IMR-90 (cell line): ENCODE measurements at regions not wholly inside any gene's neighbourhood (a gene's known extent, or its start where the extent isn't known, plus 50 kb on each side); places are given as distances from the start of the nearest gene placed in this dataset.

Source experiments
- ATAC-seq: fragments of 200-7000 bp; cut with Tn5 transposase; 2 replicates; pipeline ENCODE4 v1.9.1; 2020; ENCODE audit warnings: low read depth, mild to moderate bottlenecking, moderate library complexity
- BruUV-seq: library from RNA; stranded (reverse); fragments of 400-500 nt; replicated peaks from 2 replicates; lab custom pipeline; 2021; lab: Mats Ljungman, UMichigan
- CTCF ChIA-PET: fragments of 300-600 bp; formaldehyde crosslinking; extraction: SDS; loops from one replicate; lab custom pipeline; 2021; ENCODE audit warnings: antibody characterized with exemption; lab: Yijun Ruan, JAX
- POLR2A ChIA-PET: fragments of 300-600 bp; sonication (Branson Sonifier 250); formaldehyde crosslinking; loops from one replicate; lab custom pipeline; 2022; ENCODE audit warnings: antibody characterized with exemption; ENCODE audit not compliant: unreplicated experiment; lab: Charles Lee
- DNase-seq: peaks from one replicate; pipeline ENCODE4 v3.0.0; 2013
- H2AFZ ChIP-seq: replicated peaks from 2 replicates; pipeline ENCODE3; 2013; ENCODE audit warnings: low read length, mild to moderate bottlenecking; ENCODE audit not compliant: poor library complexity
- H2AK5ac ChIP-seq: 2 replicates; pipeline ENCODE4 v1.6.1; 2013; ENCODE audit warnings: low read depth, low read length, inconsistent platforms
- H2AK9ac ChIP-seq: replicated peaks from 2 replicates; pipeline ENCODE3; 2013; ENCODE audit warnings: mild to moderate bottlenecking, low read depth, low read length, moderate library complexity; ENCODE audit not compliant: poor library complexity
- H2BK120ac ChIP-seq: 2 replicates; pipeline ENCODE4 v1.6.1; 2013; ENCODE audit warnings: low read depth, low read length, inconsistent platforms
- H2BK15ac ChIP-seq: 3 replicates; pipeline ENCODE4 v1.6.1; 2013; ENCODE audit warnings: low read depth, low read length, inconsistent platforms
- H2BK20ac ChIP-seq: 2 replicates; pipeline ENCODE4 v1.6.1; 2013; ENCODE audit warnings: low read depth, mild to moderate bottlenecking, inconsistent platforms, low read length, moderate library complexity
- H2BK5ac ChIP-seq: 2 replicates; pipeline ENCODE4 v1.6.1; 2013; ENCODE audit warnings: mild to moderate bottlenecking, low read depth, low read length, inconsistent platforms; ENCODE audit not compliant: poor library complexity, severe bottlenecking
- H3K14ac ChIP-seq: replicated peaks from 2 replicates; pipeline ENCODE4 v1.6.1; 2013; ENCODE audit warnings: low read depth, low read length, inconsistent platforms
- H3K18ac ChIP-seq: 2 replicates; pipeline ENCODE4 v1.6.1; 2013; ENCODE audit warnings: low read depth, low read length, control low read depth
- H3K23ac ChIP-seq: 2 replicates; pipeline ENCODE4 v1.6.1; 2013; ENCODE audit warnings: low read depth, low read length, inconsistent platforms
- H3K27ac ChIP-seq: 2 replicates; pipeline ENCODE4 v1.5.1; 2013; ENCODE audit warnings: mild to moderate bottlenecking, control low read depth, low read length; ENCODE audit not compliant: insufficient read depth
- H3K27me3 ChIP-seq: 2 replicates; pipeline ENCODE4 v1.6.1; 2013; ENCODE audit warnings: low read length; ENCODE audit not compliant: control insufficient read depth, insufficient read depth
- H3K36me3 ChIP-seq: 2 replicates; pipeline ENCODE4 v1.6.1; 2013; ENCODE audit warnings: low read length, mixed read lengths; ENCODE audit not compliant: control insufficient read depth, insufficient read depth
- H3K4ac ChIP-seq: 2 replicates; pipeline ENCODE4 v1.6.1; 2013; ENCODE audit warnings: low read depth, low read length, inconsistent platforms
- H3K4me1 ChIP-seq: 2 replicates; pipeline ENCODE4 v1.6.1; 2013; ENCODE audit warnings: low read length, mixed read lengths; ENCODE audit not compliant: control insufficient read depth, insufficient read depth
- H3K4me2 ChIP-seq: 2 replicates; pipeline ENCODE4 v1.6.1; 2013; ENCODE audit warnings: low read depth, mild to moderate bottlenecking, control low read depth, low read length, moderate library complexity
- H3K4me3 ChIP-seq: 2 replicates; pipeline ENCODE4 v1.5.1; 2013; ENCODE audit warnings: low read depth, mild to moderate bottlenecking, control low read depth, low read length, moderate library complexity; ENCODE audit not compliant: insufficient read depth
- H3K56ac ChIP-seq: 2 replicates; pipeline ENCODE4 v1.6.1; 2013; ENCODE audit warnings: low read length, inconsistent platforms; ENCODE audit not compliant: insufficient read depth; ENCODE audit errors: extremely low read depth
- H3K79me1 ChIP-seq, 2 experiments: 2 replicates each; pipeline ENCODE4 v1.6.1; 2013; ENCODE audit warnings: low read length in 2 of 2, inconsistent platforms in 1 of 2, low read depth in 1 of 2
- H3K9ac ChIP-seq: 2 replicates; pipeline ENCODE4 v1.6.1; 2013; ENCODE audit warnings: low read depth, low read length, control low read depth
- H3K9me1 ChIP-seq: 2 replicates; pipeline ENCODE4 v1.6.1; 2013; ENCODE audit warnings: low read length, inconsistent platforms; ENCODE audit not compliant: insufficient read depth
- H3K9me3 ChIP-seq: 2 replicates; pipeline ENCODE4 v1.6.1; 2013; ENCODE audit warnings: low read length; ENCODE audit not compliant: control insufficient read depth, insufficient read depth
- H4K20me1 ChIP-seq: 2 replicates; pipeline ENCODE4 v1.6.1; 2013; ENCODE audit warnings: low read length, inconsistent platforms; ENCODE audit not compliant: insufficient read depth
- H4K5ac ChIP-seq: 2 replicates; pipeline ENCODE4 v1.6.1; 2013; ENCODE audit warnings: mild to moderate bottlenecking, low read depth, low read length, control low read depth
- H4K8ac ChIP-seq, 2 experiments: 2 replicates each; pipeline ENCODE4 v1.6.1; 2013; ENCODE audit warnings: low read depth in 2 of 2, low read length in 2 of 2, control low read depth in 1 of 2, inconsistent platforms in 1 of 2
- H4K91ac ChIP-seq: 2 replicates; pipeline ENCODE4 v1.6.1; 2013; ENCODE audit warnings: low read depth, low read length, inconsistent platforms; ENCODE audit not compliant: insufficient read depth
- RAD21 ChIP-seq: IDR thresholded peaks from 2 replicates; pipeline ENCODE4 v1.6.1; 2012; ENCODE audit warnings: low read length, improper control_type of control experiment
- RCOR1 ChIP-seq: IDR thresholded peaks from 2 replicates; pipeline ENCODE4 v1.6.1; 2012; ENCODE audit warnings: mild to moderate bottlenecking, low read length, improper control_type of control experiment; ENCODE audit not compliant: insufficient replicate concordance
- WGBS, 2 experiments: methylation state at CpG; one replicate each; pipeline versions ENCODE4 v1.1.5 to v1.1.7; 2013; ENCODE audit warnings: missing lambda C conversion rate in 2 of 2; ENCODE audit not compliant: insufficient read length in 1 of 2; ENCODE audit errors: extremely low coverage in 2 of 2; 5-methylcytosine and 5-hydroxymethylcytosine counted together
- dilution Hi-C: fragments of 300-500 bp; cut with HindIII; formaldehyde crosslinking; loops from one replicate; pipeline ENCODE4 v1.14.3; 2018; ENCODE audit warnings: low sequenced_read_pairs; ENCODE audit not compliant: unreplicated experiment
- in situ Hi-C: fragments of 300-500 bp; cut with MboI; formaldehyde crosslinking; loops from 3 replicates; pipeline ENCODE4 v1.14.3; 2019; ENCODE audit warnings: low sequenced_read_pairs, inconsistent platforms, mixed read lengths
- intact Hi-C: fragments of 100-400 bp; cut with micrococcal nuclease; formaldehyde crosslinking; loops from 2 replicates; pipeline ENCODE4 v1.10.0; 2022

DNA sequence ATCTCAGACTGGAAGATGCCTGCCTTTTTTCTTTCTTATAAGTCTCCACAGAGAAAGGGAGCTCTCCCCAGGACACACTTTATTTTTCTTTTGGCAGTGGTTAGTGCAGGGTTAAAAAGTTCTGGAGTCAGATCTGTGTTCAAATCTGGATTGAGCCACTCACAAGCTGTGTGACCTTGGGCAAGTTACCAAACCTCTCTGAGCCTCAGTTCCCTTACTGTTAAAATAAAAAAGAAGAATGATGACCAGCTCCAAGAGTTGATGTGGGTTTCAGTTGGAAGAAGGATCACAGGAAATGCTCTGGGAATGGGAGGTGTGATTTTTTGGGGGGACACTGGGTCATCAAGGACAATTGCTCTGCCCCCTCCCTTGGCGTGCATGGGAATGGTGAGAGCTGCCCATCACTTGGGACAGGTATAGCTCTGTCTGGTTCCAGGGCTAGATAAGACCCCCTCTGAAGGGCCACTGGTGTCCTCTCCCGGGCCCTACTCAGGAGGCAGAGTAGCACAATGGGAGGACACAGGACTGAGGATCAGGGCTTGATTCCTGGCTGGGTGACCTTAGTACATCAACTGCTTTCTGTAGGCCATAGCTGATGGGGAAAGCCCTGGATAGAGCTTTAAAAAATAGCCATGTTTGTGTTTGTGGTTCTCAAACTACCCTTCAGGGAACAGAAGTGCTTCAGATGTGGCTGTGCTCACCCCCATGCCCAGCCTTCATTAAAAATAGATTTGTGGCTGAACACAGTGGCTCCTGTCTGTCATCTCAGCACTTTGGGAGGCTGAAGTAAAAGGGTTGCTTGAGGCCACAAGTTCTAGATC is 228.3 kb downstream of the MIAT start:
- ATAC-seq (no peak), DNase-seq (no peak)
- Histone ChIP-seq H3K79me1 (no peaks in the 10 kb centered on the region), H4K20me1 (no peaks in the 10 kb centered on the region), H2BK15ac (peak overlapping the region; percentile 42; the same call in 1 of the 3 replicates), H3K4me1 (peaks cover 12% of the 10 kb centered on the region), H4K91ac (peak overlapping the region; percentile 39; the same call in 1 of the 2 replicates), H2AK9ac (peak overlapping the region; percentile 15), H4K8ac (peak overlapping the region in 1 of 2 experiments; percentile 32; a peak in 1 of 4 replicates), H3K4me3 (no peak overlapping the region), H3K9me1 (peaks cover 6% of the 10 kb centered on the region), H3K9me3 (no peaks in the 10 kb centered on the region), H2BK120ac (peak overlapping the region; percentile 80), H3K27me3 (no peaks in the 10 kb centered on the region), H3K56ac (no peak overlapping the region), H3K4ac (peak overlapping the region; percentile 59), H3K9ac (no peak overlapping the region), H3K27ac (no peak overlapping the region), H3K23ac (0 out of 2 replicates have a peak overlapping the region, but pooled peaks have one; percentile 29), H3K36me3 (no peaks in the 10 kb centered on the region), H2BK5ac (no peak overlapping the region), H3K4me2 (no peak overlapping the region), H2BK20ac (peak overlapping the region; percentile 59), H3K14ac (no peak overlapping the region; the same call in 1 of the 2 replicates), H2AK5ac (peak overlapping the region; percentile 75), H4K5ac (no peak overlapping the region), H3K18ac (no peak overlapping the region), H2AFZ (no peak overlapping the region)
- intact Hi-C loops, result no loop called here
- ChIA-PET CTCF (no interaction called here), POLR2A (no interaction called here)
- 100% methylated on average over 1 of the region's 2 CpGs; no CpG with 5 or more reads in 1 of the 2 experiments for WGBS, 2 experiments
- in situ Hi-C loops, result no loop called here
- dilution Hi-C loops, result no loop called here
- no TSS peak for BruUV-seq
- TF ChIP-seq RAD21, result no peak
- TF ChIP-seq RCOR1, result no peak
